HG02763 (cell line): ENCODE measurements at regions not wholly inside any gene's neighbourhood (a gene's known extent, or its start where the extent isn't known, plus 50 kb on each side); places are given as distances from the start of the nearest gene placed in this dataset.
A peak's percentile ranks its signal among the peaks of the same experiment; 100 is the strongest.
"Not testable (repeated sequence)": the region's sequence is repeated elsewhere in the genome, so short reads cannot be mapped to it uniquely, and the experiment has no call there.

Experiments
- ATAC-seq: cut with Tn5 transposase; IDR thresholded peaks from one replicate; pipeline ENCODE4 v1.9.1; 2021; ENCODE audit warnings: mild to moderate bottlenecking, moderate library complexity; ENCODE audit not compliant: unreplicated experiment

DNA sequence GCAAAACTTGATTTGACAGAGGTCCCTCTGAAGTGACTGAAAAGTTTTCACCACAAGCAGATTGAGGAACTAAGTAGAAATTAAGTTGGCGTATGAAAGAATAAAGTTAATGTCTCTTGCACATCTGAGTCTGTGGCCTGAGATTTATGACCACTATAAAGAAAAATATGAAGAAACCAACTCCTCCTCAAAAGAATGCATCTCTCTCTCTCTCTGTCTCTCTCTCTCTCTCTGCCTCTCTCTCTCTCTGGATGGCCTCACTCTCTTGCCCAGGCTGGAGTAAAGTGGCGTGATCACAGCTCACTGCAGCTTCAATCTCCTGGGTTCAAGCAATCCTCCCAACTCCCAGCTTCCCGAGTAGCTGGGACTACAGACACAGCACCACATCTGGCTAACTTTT, 55.2 kb downstream of the RPL22L1 start:
- no peak for ATAC-seq

DNA sequence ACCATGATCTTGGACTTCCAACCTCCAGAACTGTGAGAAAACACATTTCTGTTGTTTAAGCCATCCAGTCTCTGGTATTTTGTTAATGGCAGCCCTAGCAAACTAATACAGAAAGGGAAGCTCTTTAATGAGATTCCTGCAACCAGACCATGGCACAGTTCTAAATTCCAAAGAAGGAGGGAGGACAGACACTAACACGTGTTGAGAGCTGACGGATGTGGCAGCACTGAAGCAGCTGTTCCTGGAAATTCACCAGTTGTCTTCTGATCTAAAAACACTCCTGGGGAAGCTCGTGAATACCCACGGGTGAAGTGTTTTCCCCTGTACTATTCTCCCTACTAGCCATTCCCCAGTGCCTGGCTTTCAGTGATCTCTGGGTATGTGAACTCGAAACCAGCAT, 56.7 kb downstream of the RPL22L1 start:
- no peak for ATAC-seq

DNA sequence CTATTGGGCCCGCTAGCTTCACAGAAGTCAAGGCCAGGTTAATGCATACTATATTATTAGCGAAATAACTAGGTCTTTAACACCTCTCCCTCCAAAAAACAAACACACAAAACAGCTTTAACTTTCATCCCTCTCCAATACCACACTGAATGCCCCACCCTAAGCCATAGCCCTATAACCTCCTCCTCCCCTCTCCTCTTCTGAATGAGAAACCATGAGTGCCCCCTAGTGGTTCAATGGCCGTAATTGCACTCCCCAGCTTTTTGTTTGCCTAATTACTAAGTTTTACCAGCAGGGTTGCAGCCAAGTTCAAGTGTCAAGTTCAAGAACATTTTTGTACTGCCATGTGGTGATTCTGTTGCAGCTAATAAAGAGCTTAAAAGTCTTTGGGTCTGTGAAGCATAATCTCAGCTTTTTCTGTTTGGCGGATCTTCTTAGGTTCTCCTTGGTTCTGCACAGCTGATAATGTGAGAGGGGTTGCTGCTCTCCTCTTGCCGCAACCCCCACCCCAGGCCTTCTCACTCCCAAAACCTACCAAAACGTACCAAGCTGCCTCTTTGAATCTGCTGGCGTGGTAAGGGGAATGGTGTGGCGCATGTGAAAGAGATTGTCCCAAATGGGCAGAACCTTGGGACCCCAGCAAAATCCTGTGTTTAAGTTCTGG, 57.9 kb downstream of the RPL22L1 start:
- peak; percentile 68 for ATAC-seq

DNA sequence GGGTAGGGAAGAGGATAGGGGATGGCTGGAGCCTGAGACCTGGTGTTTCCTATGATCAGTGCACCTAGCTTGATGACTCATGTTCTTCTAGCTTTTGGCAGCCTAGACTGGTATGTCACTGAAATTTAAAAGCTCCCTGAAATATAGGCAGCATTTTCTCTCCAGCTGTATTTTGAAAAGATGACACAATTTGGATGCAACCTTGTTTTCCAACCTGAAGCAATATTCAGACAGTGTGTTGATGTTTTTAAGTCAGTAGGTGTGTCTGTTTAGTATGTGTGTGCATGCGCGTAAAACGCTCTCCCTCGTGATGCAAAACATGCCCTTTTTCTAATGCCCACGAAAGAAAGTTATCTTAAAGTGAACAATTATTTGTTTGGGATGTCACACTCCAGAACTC, 58.5 kb downstream of the RPL22L1 start:
- no peak for ATAC-seq

DNA sequence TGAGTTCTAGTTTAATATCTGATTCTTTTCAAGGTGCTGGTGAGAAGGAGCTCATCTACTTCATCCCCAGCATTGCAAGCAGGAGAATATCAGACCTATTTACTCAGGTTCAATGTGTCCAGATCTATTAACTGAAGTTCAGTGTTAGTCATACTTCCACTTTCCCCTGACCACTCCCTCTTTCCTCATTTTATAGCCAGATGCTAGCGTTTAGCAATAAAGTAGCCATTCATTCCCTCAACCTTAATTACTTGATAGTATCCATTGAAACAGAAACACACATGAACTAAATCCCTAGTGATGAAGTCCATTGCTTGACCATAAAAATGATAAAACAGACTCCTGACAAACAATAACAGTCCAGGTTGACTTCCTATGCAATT, 60.0 kb downstream of the RPL22L1 start:
- ATAC-seq, result no peak

DNA sequence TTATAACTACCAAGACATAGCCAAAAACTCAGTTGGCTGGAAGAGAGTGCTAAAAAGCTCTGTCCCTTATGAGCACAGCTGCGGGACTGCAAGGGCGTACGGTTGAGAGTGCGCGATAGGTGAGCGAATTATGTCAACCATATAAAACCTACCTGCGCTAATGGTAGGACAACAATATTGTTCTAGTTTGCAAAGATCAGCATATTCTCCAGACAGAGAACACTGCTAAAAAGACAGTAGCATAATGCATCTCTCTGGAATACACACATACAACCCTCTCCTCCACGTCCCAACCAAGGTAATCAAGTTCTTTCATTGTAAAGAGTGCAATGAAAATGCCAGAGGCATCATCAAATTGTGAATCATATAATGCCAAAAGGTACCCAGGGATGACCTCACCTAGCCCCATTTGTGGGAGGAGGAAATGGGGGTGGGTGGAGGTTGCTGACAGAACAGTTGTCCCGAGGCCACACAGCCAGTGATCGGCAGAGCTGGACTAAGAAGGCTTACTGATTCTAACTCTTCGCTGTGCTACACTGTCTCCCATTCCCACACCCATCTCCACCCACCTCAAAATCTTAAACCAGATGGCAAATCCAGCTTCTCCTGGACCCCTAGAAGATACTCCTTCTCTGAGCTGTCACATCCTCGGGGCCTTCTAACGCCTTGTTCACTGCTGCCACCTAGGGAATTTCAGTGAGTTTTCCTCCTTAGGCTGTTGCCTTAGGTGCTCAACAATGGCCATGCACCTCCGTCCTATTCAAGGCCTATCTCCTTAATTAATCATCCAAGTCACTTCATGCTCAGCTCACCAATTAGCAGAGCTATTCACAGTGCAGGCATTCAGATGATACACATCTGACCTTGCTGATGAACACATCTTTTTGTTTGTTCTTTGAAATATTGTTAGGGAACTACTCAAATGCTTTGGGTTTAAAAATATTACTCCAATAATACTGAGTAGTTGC, 60.7 kb downstream of the RPL22L1 start:
- no peak for ATAC-seq

DNA sequence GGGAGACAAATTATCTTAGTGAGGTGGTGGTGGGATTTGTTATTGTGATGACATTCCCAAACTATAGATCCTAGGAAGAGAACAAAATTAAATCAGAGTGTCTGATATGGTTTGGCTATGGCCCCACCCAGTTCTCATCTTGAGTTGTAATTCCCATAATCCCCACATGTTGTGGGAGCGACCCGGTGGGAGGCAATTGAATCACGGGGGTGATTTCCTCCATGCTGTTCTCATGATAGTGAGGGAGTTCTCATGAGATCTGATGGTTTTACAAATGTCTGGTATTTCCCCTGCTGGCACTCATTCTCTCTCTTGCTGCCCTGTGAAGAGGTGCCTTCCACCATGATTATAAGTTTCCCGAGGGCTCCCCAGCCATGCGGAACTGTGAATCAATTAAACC, 62.0 kb downstream of the RPL22L1 start:
- no peak for ATAC-seq

DNA sequence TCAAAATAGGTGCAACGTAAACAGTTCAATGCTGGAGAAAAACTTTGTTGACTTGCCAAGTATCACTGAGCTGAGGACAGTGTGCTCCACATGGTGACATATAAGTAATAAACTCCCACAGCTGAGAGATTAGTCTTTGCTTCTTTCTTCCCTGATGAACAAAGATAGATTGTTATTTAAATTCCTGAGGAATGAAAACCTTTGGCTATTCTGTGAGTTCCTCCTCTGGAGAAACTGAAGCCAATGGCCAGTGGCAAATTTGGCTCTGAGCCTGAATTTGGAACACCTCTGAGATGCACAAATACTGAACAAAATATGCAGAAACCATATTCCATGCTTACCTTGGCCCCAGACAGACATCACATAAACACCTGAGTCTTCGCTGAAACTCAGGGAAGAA, 63.3 kb downstream of the RPL22L1 start:
- ATAC-seq, result no peak

DNA sequence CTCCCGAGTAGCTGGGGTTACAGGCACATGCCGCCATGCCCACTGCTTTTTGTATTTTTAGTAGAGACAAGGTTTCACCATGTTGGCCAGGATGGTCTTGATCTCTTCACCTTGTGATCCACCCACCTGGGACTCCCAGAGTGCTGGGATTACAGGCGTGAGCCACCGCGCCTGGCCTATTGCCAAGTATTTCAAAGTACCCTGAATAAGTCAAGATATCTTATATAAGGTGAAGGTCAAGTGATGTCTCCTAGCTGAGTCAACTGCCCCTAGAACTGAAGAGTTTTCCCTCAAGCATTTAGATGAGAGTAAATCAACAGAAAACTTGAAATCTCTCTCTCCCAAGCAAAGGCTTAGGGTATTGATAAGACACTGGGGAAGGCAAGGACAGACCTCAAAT, 63.9 kb downstream of the RPL22L1 start:
- ATAC-seq, result no peak

DNA sequence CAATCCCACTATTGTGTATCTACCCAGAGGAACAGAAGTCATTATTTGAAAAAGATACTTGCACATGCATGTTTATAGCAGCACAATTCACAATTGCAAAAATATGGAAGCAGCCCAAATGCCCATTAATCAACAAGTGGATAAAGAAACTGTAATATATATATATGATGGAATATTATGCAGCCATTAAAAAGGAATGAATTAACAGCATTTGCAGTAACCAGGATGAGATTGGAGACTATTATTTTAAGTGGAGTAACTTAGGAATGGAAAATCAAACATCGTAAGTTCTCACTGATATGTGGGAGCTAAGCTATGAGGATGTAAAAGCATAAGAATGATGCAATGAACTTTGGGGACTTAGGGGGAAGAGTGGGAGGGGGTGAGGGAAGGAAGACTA, 64.7 kb downstream of the RPL22L1 start:
- ATAC-seq, result not testable (repeated sequence)

DNA sequence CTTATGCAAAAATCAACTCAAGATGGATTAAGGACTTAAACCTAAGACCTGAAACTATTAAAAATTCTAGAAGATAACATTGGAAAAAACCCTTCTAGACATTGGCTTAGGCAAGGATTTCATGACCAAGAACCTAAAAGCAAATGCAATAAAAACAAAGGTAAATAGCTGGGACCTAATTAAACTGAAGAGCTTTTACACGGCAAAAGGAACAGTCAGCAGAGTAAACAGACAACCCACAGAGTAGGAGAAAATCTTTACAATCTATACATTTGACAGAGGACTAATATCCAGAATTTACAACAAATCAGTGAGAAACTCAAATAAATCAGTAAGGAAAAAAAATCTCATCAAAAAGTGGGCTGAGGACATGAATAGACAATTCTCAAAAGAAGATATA, 65.4 kb downstream of the RPL22L1 start:
- ATAC-seq, result not testable (repeated sequence)

DNA sequence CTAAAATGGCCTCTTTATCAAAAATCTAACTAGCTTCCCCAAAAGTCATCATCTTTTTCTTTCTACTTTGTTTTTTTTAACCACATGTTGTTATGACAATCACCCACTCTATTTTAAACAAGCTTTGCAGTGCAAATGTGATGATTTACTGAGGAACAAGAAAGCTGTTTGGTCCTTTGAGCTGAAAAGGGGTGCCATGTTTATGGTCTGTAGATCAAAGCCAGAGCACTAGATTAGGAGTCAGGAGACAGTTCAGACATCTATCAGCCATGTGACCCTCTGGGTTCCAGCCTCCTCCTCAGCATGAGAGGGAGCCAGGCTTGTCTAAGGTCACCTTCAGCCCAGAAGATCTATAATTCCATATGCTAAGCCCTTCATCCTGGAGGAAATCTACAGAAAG, 65.9 kb downstream of the RPL22L1 start:
- ATAC-seq, result no peak

DNA sequence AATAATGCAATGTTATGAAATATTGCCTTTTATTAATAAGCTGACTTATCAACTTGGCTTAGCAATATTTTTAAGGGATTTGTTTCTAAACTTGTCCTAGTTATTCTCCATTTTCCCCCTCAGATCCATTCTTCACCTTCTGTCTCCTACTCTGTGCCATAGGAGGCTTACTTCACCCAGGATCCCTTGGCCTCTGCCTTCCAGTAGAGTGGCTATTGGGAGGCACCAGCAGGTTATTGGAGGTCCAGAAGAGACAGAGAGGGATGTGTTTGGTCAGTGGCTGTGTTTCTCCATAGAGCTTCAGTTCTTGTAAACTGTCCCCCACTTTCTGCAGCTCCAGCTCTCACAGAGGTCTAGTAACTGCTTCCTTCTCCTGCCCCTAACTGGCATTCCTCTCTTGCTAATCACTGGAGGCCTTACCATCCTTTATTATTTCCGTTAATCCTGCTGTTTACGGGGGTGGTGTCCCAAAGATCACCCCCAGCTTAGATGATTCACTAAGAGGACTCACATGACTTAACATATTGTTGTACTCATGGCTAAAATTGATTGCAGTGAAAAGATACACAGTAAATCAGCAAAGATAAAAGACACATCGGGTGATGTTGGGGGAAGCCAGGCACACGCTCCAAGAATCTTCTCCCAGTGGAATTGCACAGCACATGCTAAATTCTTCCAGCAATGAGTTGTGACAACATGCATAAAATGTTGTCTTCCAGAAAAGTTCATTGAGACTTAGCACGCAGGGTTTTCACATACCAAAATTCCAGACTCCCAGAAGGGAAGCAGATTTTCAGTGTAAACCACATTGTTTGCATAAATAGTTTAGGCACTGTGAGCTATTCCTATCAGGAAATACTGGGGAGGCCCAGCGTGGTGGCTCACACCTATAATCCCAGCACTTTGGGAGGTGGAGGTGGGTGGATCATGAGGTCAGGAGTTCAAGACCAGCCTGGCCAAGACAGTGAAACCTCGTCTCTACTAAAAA, 67.5 kb downstream of the RPL22L1 start:
- no peak for ATAC-seq

DNA sequence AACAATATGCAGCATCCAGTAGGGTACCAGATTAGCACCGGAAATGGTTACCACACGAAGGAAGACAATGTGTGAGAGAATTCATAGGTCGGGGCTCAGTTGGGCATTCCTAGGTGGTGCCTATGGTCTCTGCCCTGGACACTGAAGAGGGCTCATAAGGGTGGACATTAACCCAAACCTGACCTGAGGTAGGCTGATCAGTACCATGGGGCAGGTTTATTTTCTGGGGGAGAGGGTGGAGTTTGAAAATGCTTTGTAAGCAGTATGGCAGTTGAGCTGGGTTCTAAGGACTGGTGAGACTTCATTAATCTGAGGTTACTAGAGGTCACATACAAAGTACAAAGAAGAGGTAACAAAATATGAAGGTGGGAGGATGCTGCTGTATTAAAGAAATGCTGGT, 68.4 kb downstream of the RPL22L1 start:
- ATAC-seq, result no peak

DNA sequence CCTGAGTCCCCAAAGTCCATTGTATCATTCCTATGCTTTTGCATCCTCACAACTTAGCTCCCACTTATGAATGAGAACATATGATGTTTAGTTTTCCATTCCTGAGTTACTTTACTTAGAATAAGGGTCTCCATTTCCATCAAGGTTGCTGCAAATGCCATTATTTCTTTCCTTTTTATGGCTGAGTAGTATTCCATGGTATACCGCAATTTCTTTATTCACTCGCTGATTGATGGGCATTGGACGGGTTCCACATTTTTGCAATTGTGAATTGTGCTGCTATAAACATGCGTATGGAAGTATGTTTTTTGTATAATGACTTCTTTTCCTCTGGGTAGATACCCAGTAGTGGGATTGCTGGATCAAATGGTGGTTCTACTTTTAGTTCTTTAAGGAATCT, 69.7 kb downstream of the RPL22L1 start:
- ATAC-seq, result not testable (repeated sequence)

DNA sequence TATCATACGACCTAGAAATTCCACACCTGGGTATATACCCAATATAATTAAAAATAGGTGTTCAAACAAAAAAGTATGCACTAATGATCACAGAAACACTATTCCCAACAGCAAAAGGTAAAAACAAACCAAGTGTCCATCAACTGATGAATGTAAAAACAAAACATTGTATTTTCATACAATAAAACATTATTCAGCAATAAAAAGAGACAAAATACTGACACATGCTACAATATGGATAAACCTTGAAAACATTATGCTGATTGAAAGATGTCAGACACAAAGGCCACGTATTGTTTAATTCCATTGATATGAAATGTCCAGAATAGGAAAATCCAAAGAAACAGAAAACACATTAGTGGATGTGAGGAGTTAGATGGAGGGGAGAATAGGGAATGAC, 71.0 kb downstream of the RPL22L1 start:
- no peak for ATAC-seq

DNA sequence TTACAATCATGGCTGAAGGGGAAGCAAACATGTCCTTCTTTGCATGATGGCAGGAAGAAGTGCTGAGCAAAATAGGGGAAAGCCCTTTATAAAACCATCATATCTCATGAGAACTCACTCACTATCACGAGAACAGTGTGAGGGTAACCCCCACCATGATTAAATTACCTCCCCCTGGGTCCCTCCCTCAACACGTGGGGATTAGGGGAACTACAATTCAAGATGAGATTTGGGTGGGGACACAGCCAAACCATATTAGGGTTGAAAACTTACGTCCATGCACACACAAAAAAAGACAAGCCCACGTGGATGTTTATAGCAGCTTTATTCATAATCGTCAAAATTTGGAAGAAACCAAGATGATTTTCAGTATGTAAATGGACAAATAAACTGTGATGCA, 72.3 kb downstream of the RPL22L1 start:
- no peak for ATAC-seq

DNA sequence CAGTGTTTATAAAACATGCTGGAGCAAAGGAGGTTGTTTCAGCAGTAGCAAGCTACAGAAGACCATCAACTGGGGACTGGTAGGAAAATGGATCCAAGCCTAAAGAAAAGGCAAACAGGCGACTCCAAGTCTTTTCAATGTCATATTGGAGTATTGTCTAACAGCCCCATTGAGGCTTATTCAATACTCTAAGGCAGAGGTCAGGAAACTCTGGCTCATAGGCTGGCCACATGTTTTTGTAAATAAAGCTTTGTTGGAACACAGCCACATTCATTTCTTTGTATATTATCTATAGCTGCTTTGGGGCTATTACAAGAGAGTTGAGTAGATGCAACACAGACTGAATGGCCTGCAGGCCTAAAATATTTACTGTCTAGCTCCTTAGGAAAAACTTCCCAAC, 77.5 kb downstream of the RPL22L1 start:
- ATAC-seq, result no peak

DNA sequence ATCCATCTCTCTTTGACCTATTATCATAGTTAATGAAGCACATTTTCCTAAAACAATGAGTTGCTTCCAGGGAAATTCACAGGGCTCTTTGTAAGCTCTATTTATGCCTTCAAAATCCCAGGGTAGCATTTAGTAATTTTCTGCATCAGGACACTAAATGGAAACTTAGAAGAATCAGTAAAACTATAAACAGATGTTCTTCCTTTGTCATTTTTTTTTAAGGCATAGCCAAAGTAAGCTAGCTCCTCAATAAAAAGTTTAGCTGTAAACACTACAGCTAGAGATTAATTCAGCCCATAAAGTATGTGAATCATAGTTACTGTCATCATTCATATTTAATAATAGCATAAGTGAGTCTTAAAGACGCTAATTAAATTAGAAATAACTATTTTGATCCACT, 79.3 kb downstream of the RPL22L1 start:
- ATAC-seq, result no peak

DNA sequence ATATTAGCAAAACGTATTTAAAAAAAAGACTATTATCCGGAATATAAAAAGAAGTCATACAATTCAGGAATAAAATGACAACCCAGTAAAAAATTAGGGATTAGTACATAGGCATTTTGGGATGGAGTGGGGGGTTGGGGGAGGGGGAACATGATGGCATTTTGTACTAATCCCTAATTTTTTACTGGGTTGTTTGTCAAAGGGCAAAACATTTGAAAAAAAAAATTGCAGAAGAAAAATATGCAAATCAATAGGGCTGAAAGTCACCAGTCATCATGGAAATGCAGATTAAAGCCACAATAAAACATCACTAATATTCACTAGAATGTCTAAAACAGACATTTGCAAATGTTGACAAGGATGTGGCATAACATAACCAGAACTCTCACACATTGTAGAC, 82.5 kb downstream of the RPL22L1 start:
- no peak for ATAC-seq

DNA sequence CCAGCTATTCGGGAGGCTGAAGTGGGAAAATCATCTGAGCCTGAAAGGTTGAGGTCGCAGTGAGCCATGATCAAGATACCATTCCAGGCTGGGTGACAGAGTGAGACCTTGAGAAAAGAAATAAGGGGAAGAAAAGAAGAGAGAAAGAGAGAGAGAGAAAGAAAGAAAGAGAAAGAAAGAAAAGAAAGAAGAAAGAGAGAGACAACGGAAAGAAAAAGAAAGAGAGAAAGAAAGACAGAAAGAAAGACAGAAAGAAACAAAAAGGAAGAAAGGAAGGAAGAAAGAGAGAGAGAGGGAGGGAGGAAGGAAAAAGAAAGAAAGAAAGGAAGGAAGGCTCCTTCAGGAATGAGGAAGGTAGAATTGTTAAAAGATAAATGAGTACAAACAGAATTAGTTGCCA, 84.5 kb downstream of the RPL22L1 start:
- no peak for ATAC-seq
